NCI-H2227 (cell line): ENCODE measurements at regions not wholly inside any gene's neighbourhood (a gene's known extent, or its start where the extent isn't known, plus 50 kb on each side); places are given as distances from the start of the nearest gene placed in this dataset.
"Not testable (repeated sequence)": the region's sequence is repeated elsewhere in the genome, so short reads cannot be mapped to it uniquely, and the experiment has no call there.

ENCODE experiments used
- DNase-seq: peaks from one replicate; lab custom pipeline; 2025; ENCODE audit not compliant: unreplicated experiment; lab: John Stamatoyannopoulos, UW

GRCh38 chr16:13612623-13613022, 307.3 kb upstream of the ERCC4 start:
- no peak for DNase-seq

DNA sequence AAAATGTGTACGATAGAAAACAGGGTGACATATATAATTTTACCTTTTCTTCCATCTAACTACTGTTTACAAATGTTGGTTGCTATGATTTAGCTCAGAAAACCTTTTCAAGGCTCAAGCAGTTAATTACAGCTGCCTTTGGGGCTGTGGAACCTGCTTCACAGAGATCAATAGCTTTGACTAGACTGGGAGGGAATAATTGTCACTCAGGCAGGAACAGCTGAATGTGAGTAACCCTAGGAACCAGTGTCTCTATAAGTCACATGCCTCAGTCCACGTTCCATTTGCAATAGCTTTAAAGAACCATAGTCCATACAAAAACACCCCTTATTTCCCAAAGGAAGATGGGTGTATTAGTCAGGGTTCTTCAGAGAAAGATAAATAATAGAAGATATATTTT, 306.8 kb upstream of the ERCC4 start:
- no peak for DNase-seq

GRCh38 chr16:13621639-13622038, 298.3 kb upstream of the ERCC4 start:
- no peak for DNase-seq

DNA sequence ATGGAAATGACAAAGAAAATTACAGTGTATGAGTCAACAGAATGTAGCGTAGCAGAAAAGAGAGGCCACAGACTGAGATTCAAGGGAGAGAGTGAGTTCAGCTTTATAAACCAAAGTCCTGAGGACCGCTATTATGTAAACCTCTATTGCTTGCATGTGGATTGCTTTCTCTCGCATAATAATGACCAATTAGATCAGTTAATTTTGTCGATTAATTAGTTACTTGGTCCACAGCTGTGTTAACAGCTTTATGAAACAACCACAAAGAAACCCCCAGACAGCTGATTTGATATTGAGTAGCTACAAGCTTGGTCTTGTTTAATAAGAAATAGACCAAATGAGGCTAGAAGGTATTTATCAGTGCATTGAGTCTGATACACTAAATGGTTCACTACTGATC, 291.8 kb upstream of the ERCC4 start:
- no peak for DNase-seq

DNA sequence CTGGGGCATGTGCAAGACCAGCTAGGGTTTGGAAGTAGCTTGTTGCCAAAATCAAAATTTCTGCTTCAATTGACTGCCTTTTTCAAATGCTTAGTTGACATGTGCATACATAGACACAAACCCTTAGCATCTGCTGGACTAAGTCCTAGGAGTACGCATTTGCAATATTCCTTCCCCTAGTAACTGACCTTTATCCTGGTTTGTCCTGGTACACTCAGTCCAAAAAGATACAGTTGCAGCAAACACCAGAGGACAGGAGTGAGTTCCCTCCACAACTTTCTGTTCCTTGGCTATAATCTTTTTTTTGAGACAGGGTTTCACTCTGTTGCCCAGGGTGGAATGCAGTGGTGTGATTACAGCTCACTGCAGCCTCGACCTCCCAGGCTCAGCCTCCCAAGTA, 290.2 kb upstream of the ERCC4 start:
- no peak for DNase-seq

DNA sequence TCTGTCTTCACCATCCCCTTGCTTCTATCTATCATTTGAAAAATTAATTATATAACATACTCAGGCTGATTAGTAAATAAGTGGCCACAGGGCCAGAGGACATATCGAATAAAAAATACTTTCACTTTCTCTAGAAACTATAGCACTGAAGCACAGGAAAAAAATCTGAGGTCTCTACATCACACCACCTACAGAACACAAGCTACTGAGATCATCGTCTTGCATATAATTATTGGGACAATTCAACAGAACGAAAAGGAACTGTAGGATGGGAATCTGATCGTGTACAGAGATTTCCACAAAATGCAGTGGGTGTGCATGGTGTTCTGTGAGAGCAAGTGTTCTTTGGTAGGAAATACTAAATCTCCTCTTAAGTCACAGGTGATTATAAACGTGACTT, 289.6 kb upstream of the ERCC4 start:
- DNase-seq = no peak

DNA sequence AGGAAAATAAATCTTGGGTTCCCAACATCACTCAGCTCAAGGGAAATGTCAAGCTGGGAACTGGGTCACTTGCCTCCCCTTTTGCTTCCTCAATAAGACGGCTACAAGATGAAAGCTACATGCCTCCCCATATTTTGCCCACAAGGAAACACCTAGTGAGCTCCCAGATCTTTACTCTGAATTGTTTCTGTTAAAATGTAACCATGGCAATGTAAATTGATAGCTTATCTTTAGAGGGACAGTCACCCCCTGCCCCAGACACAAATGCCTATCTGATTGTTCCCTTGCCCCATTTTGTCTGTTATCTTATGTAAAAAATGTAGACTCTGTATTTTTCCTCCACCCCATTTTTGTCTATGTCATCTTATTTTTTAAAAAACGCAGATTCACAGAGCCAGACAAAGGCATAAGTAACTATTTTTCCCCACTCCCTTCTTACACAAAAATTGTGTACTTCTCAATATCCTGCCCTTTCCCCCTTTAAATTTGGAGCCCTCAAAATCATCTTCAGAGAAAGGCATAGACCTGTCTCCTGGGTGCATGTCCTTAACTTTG, 288.7 kb upstream of the ERCC4 start:
- no peak for DNase-seq

- no peak for DNase-seq
Observed at GRCh38 chr16:13631916-13632315, 288.0 kb upstream of the ERCC4 start.

DNA sequence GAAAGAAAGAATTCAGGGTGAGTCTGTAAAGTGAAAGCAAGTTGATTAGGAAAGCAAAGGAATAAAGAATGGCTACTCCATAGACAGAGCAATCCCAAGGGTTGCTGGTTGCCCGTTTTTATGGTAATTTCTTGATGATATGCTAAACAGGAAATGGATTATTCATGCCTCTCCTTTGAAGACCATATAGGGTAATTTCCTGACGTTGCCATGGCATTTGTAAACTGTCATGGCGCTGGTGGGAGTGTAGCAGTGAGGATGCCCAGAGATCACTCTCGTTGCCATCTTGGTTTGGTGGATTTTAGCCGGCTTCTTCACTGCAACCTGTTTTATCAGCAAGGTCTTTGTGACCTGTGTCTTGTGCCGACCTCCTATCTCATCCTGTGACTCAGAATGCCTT, 287.4 kb upstream of the ERCC4 start:
- DNase-seq = not testable (repeated sequence)

DNA sequence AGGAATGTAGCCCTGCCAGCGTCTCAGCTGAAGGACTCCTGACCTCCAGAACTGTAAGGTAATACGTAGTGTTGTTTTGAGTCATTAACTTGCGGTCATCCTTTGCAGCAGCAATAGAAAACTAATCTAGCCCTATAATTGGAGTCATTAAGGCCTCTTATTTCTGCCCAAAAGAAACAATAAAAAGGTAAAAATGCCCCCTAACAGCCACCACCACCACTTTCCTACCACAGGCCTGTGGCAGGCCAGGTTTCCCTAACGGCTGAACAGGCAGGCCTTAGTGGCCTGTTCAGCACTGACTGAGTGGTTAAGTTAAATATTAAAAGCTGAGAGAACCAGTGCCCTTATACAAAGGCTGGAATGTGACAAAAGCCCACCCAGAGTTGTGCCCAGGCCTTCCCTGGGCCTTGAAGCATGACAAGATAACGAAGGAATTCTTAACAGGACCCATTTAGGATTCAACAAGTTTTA, 286.5 kb upstream of the ERCC4 start:
- DNase-seq = no peak

DNA sequence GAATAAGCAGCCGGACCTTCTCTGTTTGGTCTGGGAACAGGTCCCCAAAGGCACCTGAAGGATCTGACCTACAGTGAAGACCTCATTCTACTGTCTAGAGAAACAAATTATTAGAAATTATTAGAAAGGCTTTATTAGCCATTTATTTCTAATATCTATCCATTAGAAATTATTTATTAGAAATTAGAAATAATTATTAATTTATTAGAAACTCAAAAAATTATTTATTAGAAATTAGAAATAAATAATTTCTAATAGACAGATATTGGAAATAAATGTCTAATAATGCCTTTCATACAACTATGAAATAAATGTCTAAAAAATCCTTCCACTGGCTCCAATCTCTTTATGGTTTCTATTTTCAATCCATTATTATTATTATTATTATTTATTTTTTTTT, 285.7 kb upstream of the ERCC4 start:
- no peak for DNase-seq

DNA sequence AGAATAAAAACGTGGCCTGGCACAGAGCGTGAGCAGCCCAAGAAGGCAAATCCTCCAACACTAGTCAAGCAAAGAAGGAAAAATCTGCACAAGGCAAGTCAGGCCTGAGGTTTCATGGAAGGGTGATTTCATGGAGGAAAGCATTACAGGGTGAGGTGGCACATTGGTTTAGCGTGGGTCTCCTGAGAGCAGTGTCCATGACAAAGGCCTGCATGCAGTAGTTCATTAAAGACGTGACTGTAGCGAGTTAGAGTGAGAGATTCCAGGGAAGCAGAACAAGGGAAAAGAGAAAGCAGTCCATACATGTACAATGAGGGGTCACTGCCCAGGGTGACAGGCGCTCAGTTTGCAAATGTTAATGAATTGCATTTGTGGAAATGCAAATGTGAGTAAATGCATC, 285.0 kb upstream of the ERCC4 start:
- no peak for DNase-seq

- DNase-seq = no peak
Observed at GRCh38 chr16:13638218-13638617, 281.7 kb upstream of the ERCC4 start.

- DNase-seq = no peak
Observed at GRCh38 chr16:13643412-13643811, 276.5 kb upstream of the ERCC4 start.

- DNase-seq = no peak
Observed at GRCh38 chr16:13645601-13646245, 274.2 kb upstream of the ERCC4 start.

GRCh38 chr16:13660807-13661206, 259.1 kb upstream of the ERCC4 start:
- no peak for DNase-seq

- no peak for DNase-seq
Observed at GRCh38 chr16:13665876-13666275, 254.1 kb upstream of the ERCC4 start.

GRCh38 chr16:13672196-13672595, 247.8 kb upstream of the ERCC4 start:
- DNase-seq = no peak

- no peak for DNase-seq
Observed at GRCh38 chr16:13680021-13680889, 239.7 kb upstream of the ERCC4 start.

- no peak for DNase-seq
Observed at GRCh38 chr16:13684819-13685563, 235.0 kb upstream of the ERCC4 start.

DNA sequence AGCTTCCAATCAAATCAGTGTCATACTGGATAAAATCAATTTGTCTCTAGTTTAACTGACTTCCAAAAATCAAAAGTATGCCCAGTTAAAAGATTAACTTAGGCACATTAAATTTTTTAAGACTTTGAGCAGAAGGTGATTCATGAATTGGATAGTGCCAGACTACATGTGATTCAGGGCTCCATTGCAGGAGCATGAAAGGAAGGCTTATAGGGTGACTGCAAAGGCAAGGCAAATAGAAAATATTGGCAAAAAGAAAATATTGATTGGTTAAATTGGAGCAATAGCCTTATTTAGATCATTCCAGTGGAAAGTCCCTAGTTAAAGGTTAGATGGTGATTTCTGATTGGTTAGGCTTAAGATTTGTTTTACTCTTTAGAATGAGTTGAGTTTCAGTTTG, 223.9 kb upstream of the ERCC4 start:
- DNase-seq = no peak

- DNase-seq = no peak
Observed at GRCh38 chr16:13697013-13697412, 222.9 kb upstream of the ERCC4 start.
